NK-92 treated with Interleukin-12 subunit alpha and Interleukin-12 subunit beta, amount 100 ng/mL, for 24 hours (cell line): ENCODE measurements at regions not wholly inside any gene's neighbourhood (a gene's known extent, or its start where the extent isn't known, plus 50 kb on each side); places are given as distances from the start of the nearest gene placed in this dataset.

Experiments used
- DNase-seq: peaks from one replicate; lab custom pipeline; 2025; lab: John Stamatoyannopoulos, UW

GRCh38 chrX:97766501-97767095, 882.9 kb downstream of the RPA4 start:
- DNase-seq, result no peak

GRCh38 chrX:97787311-97787710, 903.6 kb downstream of the RPA4 start:
- no peak for DNase-seq

- no peak for DNase-seq
These were observed 904.1 kb downstream of the RPA4 start for GRCh38 chrX:97787849-97788248.

- DNase-seq, result no peak
These were observed 907.1 kb downstream of the RPA4 start for GRCh38 chrX:97790850-97791249.

- no peak for DNase-seq
These were observed 913.4 kb downstream of the RPA4 start for GRCh38 chrX:97797076-97797475.

- DNase-seq, result no peak
These were observed 922.5 kb downstream of the RPA4 start for GRCh38 chrX:97806238-97806637.

GRCh38 chrX:97806946-97807345, 923.2 kb downstream of the RPA4 start:
- no peak for DNase-seq

GRCh38 chrX:97820170-97820569, 936.5 kb downstream of the RPA4 start:
- DNase-seq, result no peak

GRCh38 chrX:97828471-97828870, 944.8 kb downstream of the RPA4 start:
- no peak for DNase-seq

- no peak for DNase-seq
These were observed 952.3 kb downstream of the RPA4 start for GRCh38 chrX:97835969-97836368.

GRCh38 chrX:97841544-97842179, 958.0 kb downstream of the RPA4 start:
- DNase-seq, result no peak

GRCh38 chrX:97842468-97843199, 958.9 kb downstream of the RPA4 start:
- DNase-seq, result no peak

- no peak for DNase-seq
These were observed 959.6 kb downstream of the RPA4 start for GRCh38 chrX:97843200-97843811.

GRCh38 chrX:97844161-97844560, 960.5 kb downstream of the RPA4 start:
- no peak for DNase-seq

GRCh38 chrX:97844943-97845342, 961.2 kb downstream of the RPA4 start:
- DNase-seq, result no peak

- no peak for DNase-seq
These were observed 961.7 kb downstream of the RPA4 start for GRCh38 chrX:97845451-97845850.

- no peak for DNase-seq
These were observed 962.5 kb downstream of the RPA4 start for GRCh38 chrX:97846228-97846627.

GRCh38 chrX:97846718-97847237, 963.1 kb downstream of the RPA4 start:
- DNase-seq, result no peak

GRCh38 chrX:97847885-97848679, 964.4 kb downstream of the RPA4 start:
- DNase-seq, result no peak

GRCh38 chrX:97849951-97850350, 966.2 kb downstream of the RPA4 start:
- no peak for DNase-seq

GRCh38 chrX:97850911-97851310, 967.2 kb downstream of the RPA4 start:
- DNase-seq, result no peak

GRCh38 chrX:97854086-97854485, 970.4 kb downstream of the RPA4 start:
- no peak for DNase-seq
